ENCODE measurements at regions not wholly inside any gene's neighbourhood (a gene's known extent, or its start where the extent isn't known, plus 50 kb on each side); places are given as distances from the start of the nearest gene placed in this dataset.

DNA sequence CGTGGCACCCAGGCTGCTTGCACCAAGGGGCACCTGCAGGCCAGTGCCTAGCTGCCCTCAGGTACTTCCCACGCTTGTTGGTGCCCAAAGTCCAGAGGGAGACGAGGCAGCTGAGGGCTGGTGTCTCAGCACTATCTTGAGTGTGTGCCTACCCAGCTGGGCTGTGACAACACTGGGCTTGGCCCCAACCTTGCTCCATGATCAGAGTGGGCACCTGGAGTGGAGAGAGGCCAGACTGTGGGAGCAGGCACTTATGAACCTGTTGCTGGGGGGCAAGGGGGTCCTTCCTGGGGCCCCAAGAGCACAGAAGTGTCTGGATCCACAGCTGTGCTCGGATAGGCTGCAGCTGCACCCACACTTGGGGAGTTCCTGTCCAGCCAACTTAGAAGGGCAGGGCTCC is 314.7 kb downstream of the KCNJ2 start:
- TF ChIP-seq CEBPB (IDR thresholded peaks at IDR 0.05), result no peak
- no peak for TF ChIP-seq USF1 (IDR thresholded peaks at IDR 0.05)
- no peak for TF ChIP-seq EGR1 (IDR thresholded peaks at IDR 0.05)
- no peak for TF ChIP-seq CREB1 (IDR thresholded peaks at IDR 0.05; ENCODE audit: low read depth)
- no peak for TF ChIP-seq TEAD4 (IDR thresholded peaks at IDR 0.05)
- TF ChIP-seq YY1 (IDR thresholded peaks at IDR 0.05; ENCODE audit: low read depth), result no peak
- no peak for TF ChIP-seq TAF1 (IDR thresholded peaks at IDR 0.05; ENCODE audit: low read depth)
- TF ChIP-seq FOXM1 (IDR thresholded peaks at IDR 0.05; ENCODE audit: borderline replicate concordance, low read depth), result no peak
- TF ChIP-seq NFIC (IDR thresholded peaks at IDR 0.05), result no peak
- TF ChIP-seq ZBTB7A (IDR thresholded peaks at IDR 0.05; ENCODE audit: low read depth), result no peak
- TF ChIP-seq RAD21 (IDR thresholded peaks at IDR 0.05; ENCODE audit: low read depth), result no peak
- TF ChIP-seq MAX (IDR thresholded peaks at IDR 0.05), result no peak
- TF ChIP-seq TCF12 (IDR thresholded peaks at IDR 0.05; ENCODE audit: low read depth), result no peak
- no peak for TF ChIP-seq EP300 (IDR thresholded peaks at IDR 0.05; ENCODE audit: borderline replicate concordance)
- TF ChIP-seq, protein P1, sequence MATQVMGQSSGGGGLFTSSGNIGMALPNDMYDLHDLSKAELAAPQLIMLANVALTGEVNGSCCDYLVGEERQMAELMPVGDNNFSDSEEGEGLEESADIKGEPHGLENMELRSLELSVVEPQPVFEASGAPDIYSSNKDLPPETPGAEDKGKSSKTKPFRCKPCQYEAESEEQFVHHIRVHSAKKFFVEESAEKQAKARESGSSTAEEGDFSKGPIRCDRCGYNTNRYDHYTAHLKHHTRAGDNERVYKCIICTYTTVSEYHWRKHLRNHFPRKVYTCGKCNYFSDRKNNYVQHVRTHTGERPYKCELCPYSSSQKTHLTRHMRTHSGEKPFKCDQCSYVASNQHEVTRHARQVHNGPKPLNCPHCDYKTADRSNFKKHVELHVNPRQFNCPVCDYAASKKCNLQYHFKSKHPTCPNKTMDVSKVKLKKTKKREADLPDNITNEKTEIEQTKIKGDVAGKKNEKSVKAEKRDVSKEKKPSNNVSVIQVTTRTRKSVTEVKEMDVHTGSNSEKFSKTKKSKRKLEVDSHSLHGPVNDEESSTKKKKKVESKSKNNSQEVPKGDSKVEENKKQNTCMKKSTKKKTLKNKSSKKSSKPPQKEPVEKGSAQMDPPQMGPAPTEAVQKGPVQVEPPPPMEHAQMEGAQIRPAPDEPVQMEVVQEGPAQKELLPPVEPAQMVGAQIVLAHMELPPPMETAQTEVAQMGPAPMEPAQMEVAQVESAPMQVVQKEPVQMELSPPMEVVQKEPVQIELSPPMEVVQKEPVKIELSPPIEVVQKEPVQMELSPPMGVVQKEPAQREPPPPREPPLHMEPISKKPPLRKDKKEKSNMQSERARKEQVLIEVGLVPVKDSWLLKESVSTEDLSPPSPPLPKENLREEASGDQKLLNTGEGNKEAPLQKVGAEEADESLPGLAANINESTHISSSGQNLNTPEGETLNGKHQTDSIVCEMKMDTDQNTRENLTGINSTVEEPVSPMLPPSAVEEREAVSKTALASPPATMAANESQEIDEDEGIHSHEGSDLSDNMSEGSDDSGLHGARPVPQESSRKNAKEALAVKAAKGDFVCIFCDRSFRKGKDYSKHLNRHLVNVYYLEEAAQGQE (IDR thresholded peaks at IDR 0.05; ENCODE audit: low read depth), result no peak

DNA sequence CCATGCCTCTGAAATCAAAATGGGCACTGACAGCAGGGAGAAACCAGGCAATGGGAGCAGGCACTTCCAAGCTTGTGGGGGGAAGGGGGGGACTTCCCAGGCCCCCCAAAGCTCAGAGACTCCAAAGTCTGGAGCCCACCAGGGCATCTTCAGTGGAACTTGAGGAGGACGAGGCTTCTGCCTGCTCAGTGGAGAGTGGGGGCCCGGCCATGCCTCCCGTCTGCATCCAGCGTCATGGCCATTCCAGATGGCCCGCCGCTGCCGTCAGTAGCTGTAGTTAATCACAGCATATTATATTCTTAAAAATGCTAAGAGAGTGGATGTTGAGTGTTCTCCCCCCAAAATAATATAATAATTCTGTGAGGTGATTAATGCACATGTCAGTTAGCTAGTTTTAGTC is 315.2 kb downstream of the KCNJ2 start:
- TF ChIP-seq CREB1 (IDR thresholded peaks at IDR 0.05; ENCODE audit: low read depth) (no peak), TCF12 (IDR thresholded peaks at IDR 0.05; ENCODE audit: low read depth) (no peak), ZBTB7A (IDR thresholded peaks at IDR 0.05; ENCODE audit: low read depth) (no peak), CEBPB (IDR thresholded peaks at IDR 0.05) (no peak), TEAD4 (IDR thresholded peaks at IDR 0.05) (no peak), YY1 (IDR thresholded peaks at IDR 0.05; ENCODE audit: low read depth) (no peak), TAF1 (IDR thresholded peaks at IDR 0.05; ENCODE audit: low read depth) (no peak), FOXM1 (IDR thresholded peaks at IDR 0.05; ENCODE audit: borderline replicate concordance, low read depth) (no peak), EP300 (IDR thresholded peaks at IDR 0.05; ENCODE audit: borderline replicate concordance) (no peak), MAX (IDR thresholded peaks at IDR 0.05) (no peak), EGR1 (IDR thresholded peaks at IDR 0.05) (no peak), USF1 (IDR thresholded peaks at IDR 0.05) (no peak), RAD21 (IDR thresholded peaks at IDR 0.05; ENCODE audit: low read depth) (no peak)
- TF ChIP-seq, protein P1 (IDR thresholded peaks at IDR 0.05; ENCODE audit: low read depth), result no peak

DNA sequence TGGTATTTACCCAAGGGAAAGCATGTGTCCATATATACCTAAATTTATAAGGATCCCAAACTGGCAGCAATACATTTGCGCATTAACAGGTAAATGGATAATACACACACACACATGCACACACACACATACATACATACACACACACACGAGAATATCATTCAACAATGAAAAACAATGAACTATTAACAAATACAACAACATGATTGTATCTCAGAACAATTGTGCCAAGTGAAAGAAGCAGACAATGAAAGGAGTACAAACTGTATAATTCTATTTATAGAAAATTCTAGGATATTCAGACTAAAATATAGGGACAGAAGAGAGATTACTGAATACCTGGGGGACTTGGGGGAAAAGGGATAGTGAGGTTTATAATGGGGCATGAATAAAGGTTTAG is 323.0 kb downstream of the KCNJ2 start:
- TF ChIP-seq CREB1 (IDR thresholded peaks at IDR 0.05; ENCODE audit: low read depth) (no peak), ZBTB7A (IDR thresholded peaks at IDR 0.05; ENCODE audit: low read depth) (no peak), TEAD4 (IDR thresholded peaks at IDR 0.05) (no peak), USF1 (IDR thresholded peaks at IDR 0.05) (no peak), RAD21 (IDR thresholded peaks at IDR 0.05; ENCODE audit: low read depth) (no peak), EGR1 (IDR thresholded peaks at IDR 0.05) (no peak)
- TF ChIP-seq, protein P1 (IDR thresholded peaks at IDR 0.05; ENCODE audit: low read depth), result no peak

DNA sequence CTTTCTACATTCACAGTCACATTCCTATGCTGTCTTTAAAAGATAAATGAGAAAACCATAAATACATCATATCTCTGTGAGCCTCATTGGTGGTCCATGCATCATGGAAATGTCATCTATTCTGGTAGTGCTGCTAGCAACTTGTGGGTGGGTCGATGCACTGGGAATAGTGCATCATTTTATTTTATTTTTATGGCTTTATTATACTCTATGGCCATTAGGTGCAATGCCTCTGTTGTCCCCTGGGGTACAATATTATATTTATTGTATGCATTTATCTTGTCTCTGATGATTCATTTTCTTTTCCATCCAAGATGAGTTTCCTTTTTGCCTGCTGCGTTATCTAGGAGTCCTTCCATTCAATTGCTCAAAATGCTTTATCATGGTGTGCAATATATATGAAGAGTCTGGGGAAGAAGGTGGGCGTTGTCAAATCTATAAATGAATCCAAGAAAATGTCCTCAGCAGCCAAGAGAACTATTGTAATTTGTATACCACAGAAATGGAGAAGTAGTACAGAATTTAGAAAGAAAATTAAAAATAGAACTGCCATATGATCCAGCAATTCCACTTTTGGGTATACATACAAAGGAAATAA is 324.0 kb downstream of the KCNJ2 start:
- no peak for TF ChIP-seq RAD21 (IDR thresholded peaks at IDR 0.05; ENCODE audit: low read depth)
- no peak for TF ChIP-seq NFIC (IDR thresholded peaks at IDR 0.05)
- TF ChIP-seq EGR1 (IDR thresholded peaks at IDR 0.05), result no peak
- TF ChIP-seq TCF12 (IDR thresholded peaks at IDR 0.05; ENCODE audit: low read depth), result no peak
- no peak for TF ChIP-seq TAF1 (IDR thresholded peaks at IDR 0.05; ENCODE audit: low read depth)
- TF ChIP-seq USF1 (IDR thresholded peaks at IDR 0.05), result no peak
- TF ChIP-seq MAX (IDR thresholded peaks at IDR 0.05), result no peak
- TF ChIP-seq TEAD4 (IDR thresholded peaks at IDR 0.05), result no peak
- TF ChIP-seq EP300 (IDR thresholded peaks at IDR 0.05; ENCODE audit: borderline replicate concordance), result no peak
- TF ChIP-seq, protein P1 (IDR thresholded peaks at IDR 0.05; ENCODE audit: low read depth), result no peak
- no peak for TF ChIP-seq CEBPB (IDR thresholded peaks at IDR 0.05)
- no peak for TF ChIP-seq CREB1 (IDR thresholded peaks at IDR 0.05; ENCODE audit: low read depth)
- TF ChIP-seq ZBTB7A (IDR thresholded peaks at IDR 0.05; ENCODE audit: low read depth), result no peak
- no peak for TF ChIP-seq FOXM1 (IDR thresholded peaks at IDR 0.05; ENCODE audit: borderline replicate concordance, low read depth)
- TF ChIP-seq YY1 (IDR thresholded peaks at IDR 0.05; ENCODE audit: low read depth), result no peak
